Osteoblast (primary cell): ENCODE measurements at regions not wholly inside any gene's neighbourhood (a gene's known extent, or its start where the extent isn't known, plus 50 kb on each side); places are given as distances from the start of the nearest gene placed in this dataset.

Source experiments
- DNase-seq: peaks from one replicate; pipeline ENCODE4 v3.0.0; 2011; ENCODE audit warnings: low spot score, mixed read lengths; ENCODE audit not compliant: insufficient read length; ENCODE audit errors: missing footprints
- H2AFZ ChIP-seq: 2 replicates; pipeline ENCODE4 v1.6.0; 2011; ENCODE audit warnings: mild to moderate bottlenecking, low read length
- H3K27ac ChIP-seq: 2 replicates; pipeline ENCODE4 v1.5.1; 2011; ENCODE audit warnings: mild to moderate bottlenecking, low read depth, low read length, moderate library complexity
- H3K27me3 ChIP-seq: 2 replicates; pipeline ENCODE4 v1.6.0; 2012; ENCODE audit warnings: mild to moderate bottlenecking, control low read depth, inconsistent platforms, low read length, moderate library complexity; ENCODE audit not compliant: insufficient read depth
- H3K36me3 ChIP-seq: 2 replicates; pipeline ENCODE4 v1.5.1; 2011; ENCODE audit warnings: mild to moderate bottlenecking, low read length, control low read depth, moderate library complexity; ENCODE audit not compliant: insufficient read depth
- H3K4me1 ChIP-seq: 2 replicates; pipeline ENCODE4 v1.5.1; 2011; ENCODE audit warnings: mild to moderate bottlenecking, low read length, control low read depth, moderate library complexity; ENCODE audit not compliant: insufficient read depth
- H3K4me2 ChIP-seq: 2 replicates; pipeline ENCODE4 v1.6.0; 2011; ENCODE audit warnings: mild to moderate bottlenecking, low read length; ENCODE audit not compliant: insufficient read depth
- H3K4me3 ChIP-seq: fragments of 200-600 bp; sonication (generic); 3 replicates; pipeline ENCODE4 v1.5.1; 2012; ENCODE audit warnings: mild to moderate bottlenecking, low read length, inconsistent platforms; ENCODE audit not compliant: insufficient read depth
- H3K79me2 ChIP-seq: 2 replicates; pipeline ENCODE4 v1.6.0; 2012; ENCODE audit warnings: mild to moderate bottlenecking, low read length, control low read depth, inconsistent platforms; ENCODE audit not compliant: insufficient read depth
- H3K9me3 ChIP-seq: 2 replicates; pipeline ENCODE4 v1.5.1; 2011; ENCODE audit warnings: low read depth, low read length, control low read depth
- H4K20me1 ChIP-seq: 2 replicates; pipeline ENCODE4 v1.6.0; 2012; ENCODE audit warnings: mild to moderate bottlenecking, low read length, control low read depth; ENCODE audit not compliant: insufficient read depth
- CTCF ChIP-seq: IDR thresholded peaks from 2 replicates; pipeline ENCODE4 v1.5.1; 2011; ENCODE audit warnings: mild to moderate bottlenecking, low read depth, low read length, moderate library complexity; ENCODE audit errors: extremely low read depth

GRCh38 chr10:64134676-64135075 is 613.5 kb downstream of the REEP3 start:
- no peak for TF ChIP-seq CTCF
- Histone ChIP-seq H3K27ac (no peak overlapping the region), H2AFZ (no peak overlapping the region), H4K20me1 (no peaks in the 10 kb centered on the region), H3K9me3 (peaks cover 8% of the 10 kb centered on the region), H3K27me3 (no peaks in the 10 kb centered on the region), H3K79me2 (no peaks in the 10 kb centered on the region), H3K4me2 (no peak overlapping the region), H3K4me3 (no peak overlapping the region), H3K36me3 (no peaks in the 10 kb centered on the region), H3K4me1 (no peaks in the 10 kb centered on the region)
- no peak for DNase-seq

GRCh38 chr10:64142395-64142794 is 621.2 kb downstream of the REEP3 start:
- Histone ChIP-seq H3K4me2 (no peak overlapping the region), H3K27me3 (no peaks in the 10 kb centered on the region), H3K36me3 (no peaks in the 10 kb centered on the region), H4K20me1 (no peaks in the 10 kb centered on the region), H3K9me3 (peaks cover 2% of the 10 kb centered on the region), H3K27ac (no peak overlapping the region), H3K4me3 (no peak overlapping the region), H3K4me1 (no peaks in the 10 kb centered on the region), H3K79me2 (no peaks in the 10 kb centered on the region), H2AFZ (no peak overlapping the region)
- no peak for DNase-seq
- TF ChIP-seq CTCF = no peak

GRCh38 chr10:64148607-64149006 is 627.4 kb downstream of the REEP3 start:
- no peak overlapping the region for H3K4me3 ChIP-seq
- peaks cover 2% of the 10 kb centered on the region for H3K9me3 ChIP-seq
- H3K4me1 ChIP-seq = no peaks in the 10 kb centered on the region
- H4K20me1 ChIP-seq = no peaks in the 10 kb centered on the region
- H3K27ac ChIP-seq = no peak overlapping the region
- H3K4me2 ChIP-seq = no peak overlapping the region
- H3K79me2 ChIP-seq = no peaks in the 10 kb centered on the region
- H3K36me3 ChIP-seq = no peaks in the 10 kb centered on the region
- no peak for DNase-seq
- no peaks in the 10 kb centered on the region for H3K27me3 ChIP-seq
- H2AFZ ChIP-seq = no peak overlapping the region
- no peak for TF ChIP-seq CTCF

GRCh38 chr10:64156166-64156565 is 635.0 kb downstream of the REEP3 start:
- Histone ChIP-seq H2AFZ (no peak overlapping the region), H3K27ac (no peak overlapping the region), H3K4me2 (no peak overlapping the region), H3K36me3 (no peaks in the 10 kb centered on the region), H3K27me3 (no peaks in the 10 kb centered on the region), H4K20me1 (no peaks in the 10 kb centered on the region), H3K79me2 (no peaks in the 10 kb centered on the region), H3K4me1 (no peaks in the 10 kb centered on the region), H3K4me3 (no peak overlapping the region), H3K9me3 (no peaks in the 10 kb centered on the region)
- TF ChIP-seq CTCF = no peak
- no peak for DNase-seq
